ENCODE measurements at regions not wholly inside any gene's neighbourhood (a gene's known extent, or its start where the extent isn't known, plus 50 kb on each side); places are given as distances from the start of the nearest gene placed in this dataset.

GRCh38 chr4:14223461-14223860, 595.9 kb upstream of the BOD1L1 start:
- no peak for DNase-seq (ENCODE audit: low read depth in 2 of 2)
- TF ChIP-seq CTCF (IDR thresholded peaks at IDR 0.05; ENCODE audit: low read depth, low read length): no peak
- no peak overlapping the region for H3K4me3 ChIP-seq (replicated peaks in 1 of 2; ENCODE audit: low read depth in 2 of 2, low read length in 2 of 2)

DNA sequence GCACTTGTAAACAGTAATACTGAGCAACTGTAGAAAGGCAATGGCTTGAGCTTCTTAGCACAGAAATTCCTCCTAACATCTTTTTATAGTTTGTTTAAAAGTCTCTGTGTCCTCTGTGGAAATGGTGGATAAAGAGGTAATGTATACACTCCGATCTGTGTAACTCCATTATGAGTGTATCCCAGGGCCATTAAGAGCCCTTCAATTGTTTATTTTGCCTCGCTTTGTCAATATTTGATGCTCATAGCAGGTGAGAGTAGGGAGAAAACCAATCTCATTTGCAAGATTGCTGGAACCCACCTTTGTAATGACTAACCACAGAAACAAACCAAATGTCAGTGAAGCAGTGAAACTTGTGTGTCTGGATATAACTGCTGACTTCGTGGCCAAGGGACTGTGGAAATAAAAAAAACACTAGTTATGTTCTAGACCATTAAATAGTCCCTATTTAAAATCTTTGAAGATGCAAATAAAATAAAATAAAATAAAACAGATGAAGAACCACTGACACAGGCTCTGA, 598.2 kb upstream of the BOD1L1 start:
- no peak for TF ChIP-seq CTCF (IDR thresholded peaks at IDR 0.05; ENCODE audit: low read depth, low read length)
- H3K4me3 ChIP-seq (replicated peaks in 1 of 2; ENCODE audit: low read depth in 2 of 2, low read length in 2 of 2): no peak overlapping the region
- no peak for DNase-seq (ENCODE audit: low read depth in 2 of 2)

DNA sequence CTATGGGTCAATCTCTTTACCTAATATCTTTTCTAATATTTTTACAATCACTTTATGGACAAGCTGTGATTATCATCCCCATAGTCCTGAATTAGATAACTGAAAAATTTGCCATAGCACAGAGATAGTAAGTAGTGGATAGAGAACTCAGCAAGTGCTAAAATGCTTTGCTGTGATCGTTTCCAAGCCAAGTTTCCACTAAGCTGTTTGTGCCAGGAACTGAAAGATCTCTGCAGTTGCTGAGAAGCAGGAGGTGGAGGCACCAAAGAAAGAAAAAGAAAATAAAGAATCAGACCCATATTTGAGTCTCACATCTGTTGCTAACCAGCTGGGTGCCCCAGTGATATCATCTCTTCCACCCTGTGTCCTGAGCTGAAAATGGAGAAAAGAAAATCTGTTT, 605.6 kb upstream of the BOD1L1 start:
- no peak for TF ChIP-seq CTCF (IDR thresholded peaks at IDR 0.05; ENCODE audit: low read depth, low read length)
- no peak overlapping the region for H3K4me3 ChIP-seq (replicated peaks in 1 of 2; ENCODE audit: low read depth in 2 of 2, low read length in 2 of 2)
- DNase-seq (ENCODE audit: low read depth in 2 of 2): peak in 1 of 2 donors; percentile 6

GRCh38 chr4:14234307-14234706, 606.8 kb upstream of the BOD1L1 start:
- no peak for TF ChIP-seq CTCF (IDR thresholded peaks at IDR 0.05; ENCODE audit: low read depth, low read length)
- peak in 1 of 2 donors; percentile 30 for DNase-seq (ENCODE audit: low read depth in 2 of 2)
- H3K4me3 ChIP-seq (replicated peaks in 1 of 2; ENCODE audit: low read depth in 2 of 2, low read length in 2 of 2): no peak overlapping the region

DNA sequence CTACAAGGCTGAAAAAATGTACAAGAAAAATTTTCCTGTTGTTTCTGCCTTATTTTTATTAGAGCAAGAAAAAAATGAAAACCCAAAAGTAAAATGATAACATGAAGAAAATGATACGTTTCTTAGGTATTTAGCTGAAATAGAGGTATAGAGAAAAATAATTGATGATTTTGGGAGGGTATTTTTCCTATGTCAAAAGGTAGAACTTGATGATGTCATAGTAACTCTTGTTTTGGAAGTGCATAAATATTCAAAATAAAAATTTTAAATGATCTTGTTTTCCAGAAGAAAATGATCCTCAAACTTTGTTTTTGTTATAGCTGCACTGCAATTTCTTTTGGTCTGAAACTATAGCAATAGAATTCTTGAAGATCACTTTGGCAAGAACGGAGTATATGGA, 608.8 kb upstream of the BOD1L1 start:
- no peak for DNase-seq (ENCODE audit: low read depth in 2 of 2)
- H3K4me3 ChIP-seq (replicated peaks in 1 of 2; ENCODE audit: low read depth in 2 of 2, low read length in 2 of 2): no peak overlapping the region
- TF ChIP-seq CTCF (IDR thresholded peaks at IDR 0.05; ENCODE audit: low read depth, low read length): no peak

GRCh38 chr4:14237911-14238310, 610.4 kb upstream of the BOD1L1 start:
- no peak overlapping the region for H3K4me3 ChIP-seq (replicated peaks in 1 of 2; ENCODE audit: low read depth in 2 of 2, low read length in 2 of 2)
- no peak for DNase-seq (ENCODE audit: low read depth in 2 of 2)
- TF ChIP-seq CTCF (IDR thresholded peaks at IDR 0.05; ENCODE audit: low read depth, low read length): no peak

GRCh38 chr4:14241574-14241973, 614.0 kb upstream of the BOD1L1 start:
- DNase-seq (ENCODE audit: low read depth in 2 of 2): peak in 1 of 2 donors; percentile 15
- TF ChIP-seq CTCF (IDR thresholded peaks at IDR 0.05; ENCODE audit: low read depth, low read length): no peak
- no peak overlapping the region for H3K4me3 ChIP-seq (replicated peaks in 1 of 2; ENCODE audit: low read depth in 2 of 2, low read length in 2 of 2)

Measured in cardiac fibroblast (primary cell).